ENCODE measurements at regions not wholly inside any gene's neighbourhood (a gene's known extent, or its start where the extent isn't known, plus 50 kb on each side); places are given as distances from the start of the nearest gene placed in this dataset.

DNA sequence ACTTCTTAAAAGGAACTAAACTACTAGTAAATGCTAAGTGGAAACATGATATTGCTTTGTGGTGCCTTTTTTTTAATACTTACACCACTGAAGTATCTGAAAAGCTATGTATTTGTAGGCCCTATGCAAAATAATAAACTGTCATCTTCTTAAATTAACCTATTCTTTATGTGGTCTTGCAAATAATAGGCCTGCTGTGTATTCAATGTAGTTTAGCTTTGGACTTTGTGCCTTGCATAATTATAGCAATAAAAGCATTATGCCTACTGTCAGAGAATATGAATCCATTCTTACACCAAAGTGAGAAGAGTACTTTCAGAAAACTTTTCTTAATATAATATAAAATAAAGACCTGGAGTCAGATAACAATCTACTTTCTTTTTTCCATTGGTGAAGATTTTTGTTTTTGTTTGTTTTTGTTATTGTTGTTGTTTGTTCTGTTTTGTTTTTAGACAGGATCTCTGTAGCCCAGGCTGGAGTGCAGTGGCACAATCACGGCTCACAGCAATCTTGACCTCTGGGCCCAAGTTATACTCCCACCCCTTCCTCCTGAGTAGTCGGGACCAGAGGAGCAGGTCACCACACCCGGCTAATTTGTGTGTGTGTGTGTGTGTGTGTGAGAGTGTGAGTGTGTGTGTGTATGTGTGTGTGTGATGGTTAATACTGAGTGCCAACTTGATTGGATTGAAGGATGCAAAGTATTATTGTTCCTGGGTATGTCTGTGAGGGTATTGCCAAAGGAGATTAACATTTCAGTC is 213.8 kb downstream of the SLC6A15 start:
- peak; percentile 73 for ATAC-seq
- Histone ChIP-seq H3K4me3 (no peak overlapping the region), H3K36me3 (ENCODE audit: low read depth) (no peaks in the 10 kb centered on the region), H3K9me3 (no peaks in the 10 kb centered on the region), H3K4me1 (ENCODE audit: low read depth) (no peaks in the 10 kb centered on the region)
- TF ChIP-seq, protein P1, sequence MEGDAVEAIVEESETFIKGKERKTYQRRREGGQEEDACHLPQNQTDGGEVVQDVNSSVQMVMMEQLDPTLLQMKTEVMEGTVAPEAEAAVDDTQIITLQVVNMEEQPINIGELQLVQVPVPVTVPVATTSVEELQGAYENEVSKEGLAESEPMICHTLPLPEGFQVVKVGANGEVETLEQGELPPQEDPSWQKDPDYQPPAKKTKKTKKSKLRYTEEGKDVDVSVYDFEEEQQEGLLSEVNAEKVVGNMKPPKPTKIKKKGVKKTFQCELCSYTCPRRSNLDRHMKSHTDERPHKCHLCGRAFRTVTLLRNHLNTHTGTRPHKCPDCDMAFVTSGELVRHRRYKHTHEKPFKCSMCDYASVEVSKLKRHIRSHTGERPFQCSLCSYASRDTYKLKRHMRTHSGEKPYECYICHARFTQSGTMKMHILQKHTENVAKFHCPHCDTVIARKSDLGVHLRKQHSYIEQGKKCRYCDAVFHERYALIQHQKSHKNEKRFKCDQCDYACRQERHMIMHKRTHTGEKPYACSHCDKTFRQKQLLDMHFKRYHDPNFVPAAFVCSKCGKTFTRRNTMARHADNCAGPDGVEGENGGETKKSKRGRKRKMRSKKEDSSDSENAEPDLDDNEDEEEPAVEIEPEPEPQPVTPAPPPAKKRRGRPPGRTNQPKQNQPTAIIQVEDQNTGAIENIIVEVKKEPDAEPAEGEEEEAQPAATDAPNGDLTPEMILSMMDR (IDR thresholded peaks at IDR 0.05): no peak
- DNase-seq: peak in 2 of 3 donors; percentile 40 to 53
- intact Hi-C loops (cut with DNase I, micrococcal nuclease): no loop called here

DNA sequence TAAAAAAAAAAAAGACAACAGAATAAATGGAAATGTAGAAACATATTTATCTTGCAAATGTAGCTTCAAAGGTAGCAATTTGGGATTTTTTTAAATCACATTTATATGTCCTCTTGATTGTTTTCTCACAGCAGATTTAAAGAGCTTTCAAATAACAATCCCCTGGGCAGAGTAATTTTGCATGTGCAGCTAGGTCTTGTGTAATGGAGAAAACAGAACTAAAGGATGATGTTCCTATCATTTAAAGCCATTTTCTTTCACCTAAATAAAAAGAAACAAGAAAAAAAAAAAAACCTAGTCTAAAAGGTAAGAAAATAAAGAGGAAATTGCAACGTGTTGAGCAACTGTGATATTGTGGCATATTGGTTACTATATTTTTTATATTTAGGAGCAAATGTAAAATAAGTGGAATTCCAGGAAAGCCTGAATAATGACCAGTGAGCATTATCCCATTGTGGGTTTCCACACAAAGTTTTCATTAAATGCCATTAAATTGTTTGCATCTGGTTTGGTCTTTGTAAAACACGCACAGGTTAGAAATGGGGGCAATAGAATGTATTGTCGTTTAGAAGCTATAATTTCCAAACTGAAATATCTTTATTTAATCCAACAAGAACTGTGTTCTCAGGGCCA is 215.6 kb downstream of the SLC6A15 start:
- Histone ChIP-seq H3K4me3 (no peak overlapping the region), H3K36me3 (ENCODE audit: low read depth) (no peaks in the 10 kb centered on the region), H3K9me3 (no peaks in the 10 kb centered on the region), H3K4me1 (ENCODE audit: low read depth) (no peaks in the 10 kb centered on the region)
- ATAC-seq (no peak), DNase-seq (no peak)
- intact Hi-C loops (cut with DNase I, micrococcal nuclease): no loop called here
- TF ChIP-seq, protein P1 (IDR thresholded peaks at IDR 0.05): no peak

DNA sequence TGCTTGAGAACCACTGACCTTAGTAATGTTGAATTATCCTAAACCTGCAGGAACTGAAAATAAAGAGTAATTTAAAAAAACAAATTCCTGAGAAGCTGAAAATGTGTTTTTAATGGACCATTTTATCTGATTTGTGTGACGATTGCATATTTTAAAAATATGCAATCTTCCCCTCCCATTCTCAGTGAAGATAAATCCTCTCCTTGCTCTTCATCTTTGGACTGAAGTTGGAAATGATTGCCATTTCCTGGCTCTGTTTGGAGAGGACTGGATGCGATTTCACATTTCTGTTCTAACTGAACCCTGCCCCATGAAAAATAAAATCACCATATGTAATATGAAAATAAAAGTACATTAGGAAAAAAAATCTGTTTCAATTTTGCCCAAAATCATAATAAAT is 216.3 kb downstream of the SLC6A15 start:
- H3K9me3 ChIP-seq: no peaks in the 10 kb centered on the region
- no peaks in the 10 kb centered on the region for H3K36me3 ChIP-seq (ENCODE audit: low read depth)
- ATAC-seq (no peak), DNase-seq (no peak)
- TF ChIP-seq, protein P1 (IDR thresholded peaks at IDR 0.05): no peak
- intact Hi-C loops (cut with DNase I, micrococcal nuclease): no loop called here
- no peaks in the 10 kb centered on the region for H3K4me1 ChIP-seq (ENCODE audit: low read depth)
- H3K4me3 ChIP-seq: no peak overlapping the region

DNA sequence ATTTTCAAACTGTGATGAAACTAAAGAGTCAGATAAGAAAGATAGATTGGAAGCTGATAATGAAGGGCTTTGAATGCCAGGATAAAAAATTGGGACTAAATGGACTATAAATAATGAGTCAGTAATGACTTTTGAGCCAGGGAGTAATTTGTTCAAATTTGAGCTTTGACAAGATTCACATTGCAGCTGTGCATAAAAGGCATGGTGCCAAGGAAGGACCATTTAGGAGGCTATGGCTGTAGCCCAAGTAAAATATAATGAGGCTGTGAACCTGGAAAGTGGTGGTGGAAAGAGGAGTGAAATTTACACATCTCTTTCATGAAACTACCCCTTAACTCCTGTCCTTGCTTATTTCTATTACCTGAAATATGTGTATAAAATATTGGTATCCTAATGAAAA is 218.5 kb downstream of the SLC6A15 start:
- intact Hi-C loops (cut with DNase I, micrococcal nuclease): no loop called here

DNA sequence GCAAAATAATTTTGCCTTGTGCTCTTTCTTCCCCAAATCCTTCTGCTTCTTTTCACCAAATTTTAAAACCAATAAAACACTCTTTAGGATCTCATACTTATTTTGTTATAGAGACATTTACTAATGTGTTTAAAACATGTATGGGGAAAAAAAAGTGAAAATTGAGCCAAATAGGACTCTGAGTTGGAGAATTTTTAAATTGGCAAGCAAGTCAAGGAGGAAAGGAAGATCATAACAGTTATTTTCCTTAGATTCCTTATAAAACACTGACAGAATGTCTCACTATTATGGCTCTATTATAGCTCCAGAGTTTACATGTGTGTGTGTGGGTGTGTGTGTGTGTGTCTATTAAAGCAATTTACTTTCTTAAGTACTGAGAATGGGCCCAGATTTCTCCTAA is 220.5 kb downstream of the SLC6A15 start:
- TF ChIP-seq, protein P1 (IDR thresholded peaks at IDR 0.05): no peak
- Histone ChIP-seq H3K4me3 (no peak overlapping the region), H3K9me3 (no peaks in the 10 kb centered on the region), H3K4me1 (ENCODE audit: low read depth) (no peaks in the 10 kb centered on the region), H3K36me3 (ENCODE audit: low read depth) (no peaks in the 10 kb centered on the region)
- no peak for DNase-seq
- no peak for ATAC-seq
- intact Hi-C loops (cut with DNase I, micrococcal nuclease): no loop called here

More for the DNA sequence above, 218.5 kb downstream of the SLC6A15 start:
- ATAC-seq (no peak), DNase-seq (no peak)
- TF ChIP-seq, protein P1 (IDR thresholded peaks at IDR 0.05): no peak
- Histone ChIP-seq H3K4me1 (ENCODE audit: low read depth) (no peaks in the 10 kb centered on the region), H3K9me3 (no peaks in the 10 kb centered on the region), H3K36me3 (ENCODE audit: low read depth) (no peaks in the 10 kb centered on the region), H3K4me3 (no peak overlapping the region)

All from mucosa of descending colon (tissue), 3 donors.